ENCODE measurements at regions not wholly inside any gene's neighbourhood (a gene's known extent, or its start where the extent isn't known, plus 50 kb on each side); places are given as distances from the start of the nearest gene placed in this dataset.

GRCh38 chr3:74905478-74905877 lies 291.0 kb upstream of the CNTN3 start:
- Histone ChIP-seq H3K36me3 (ENCODE audit: control insufficient read depth in 4 of 4, insufficient read depth in 3 of 4, low read depth in 1 of 4, low read length in 3 of 4) (no peaks in the 10 kb centered on the region), H3K27ac (ENCODE audit: low read depth in 1 of 2, low read length in 2 of 2) (no peak overlapping the region), H3K9me3 (ENCODE audit: control insufficient read depth in 4 of 4, low read length in 3 of 4) (peaks cover 0 to 6% (median 0%) of the 10 kb centered on the region in 4 donors), H3K27me3 (ENCODE audit: control insufficient read depth in 4 of 4, insufficient read depth in 4 of 4, low read length in 3 of 4) (no peaks in the 10 kb centered on the region), H3K4me3 (ENCODE audit: low read depth in 1 of 3, low read length in 3 of 3) (no peak overlapping the region), H3K4me1 (ENCODE audit: control insufficient read depth in 4 of 4, insufficient read depth in 4 of 4, low read length in 3 of 4) (no peaks in the 10 kb centered on the region), H3K9ac (ENCODE audit: low read depth in 1 of 2, low read length in 2 of 2) (no peak overlapping the region)
- no peak for TF ChIP-seq JUND (IDR thresholded peaks at IDR 0.05)
- no peak for TF ChIP-seq SP1 (IDR thresholded peaks at IDR 0.05)
- no peak for TF ChIP-seq HNF4G (IDR thresholded peaks at IDR 0.05)
- TF ChIP-seq FOXA1 (IDR thresholded peaks at IDR 0.05): no peak
- TF ChIP-seq RAD21 (IDR thresholded peaks at IDR 0.05): no peak
- TF ChIP-seq MAX (IDR thresholded peaks at IDR 0.05): no peak
- TF ChIP-seq EGR1 (IDR thresholded peaks at IDR 0.05; ENCODE audit: low read depth in 2 of 2): no peak
- no peak for TF ChIP-seq REST (IDR thresholded peaks at IDR 0.05)
- no peak for TF ChIP-seq YY1 (IDR thresholded peaks at IDR 0.05)
- TF ChIP-seq ZBTB33 (IDR thresholded peaks at IDR 0.05): no peak
- WGBS: 77% methylated on average over 1 of the region's 1 CpG
- DNase-seq (ENCODE audit: low spot score): no peak

GRCh38 chr3:74904646-74905045 lies 290.2 kb upstream of the CNTN3 start:
- no peak overlapping the region for H3K9ac ChIP-seq (ENCODE audit: low read depth in 1 of 2, low read length in 2 of 2)

More at GRCh38 chr3:74904646-74905045, 290.2 kb upstream of the CNTN3 start:
- WGBS: 80% methylated on average over 2 of the region's 2 CpGs
- Histone ChIP-seq H3K9me3 (ENCODE audit: control insufficient read depth in 4 of 4, low read length in 3 of 4) (peaks cover 0 to 6% (median under 1%) of the 10 kb centered on the region in 4 donors), H3K27me3 (ENCODE audit: control insufficient read depth in 4 of 4, insufficient read depth in 4 of 4, low read length in 3 of 4) (no peaks in the 10 kb centered on the region), H3K4me3 (ENCODE audit: low read depth in 1 of 3, low read length in 3 of 3) (no peak overlapping the region), H3K4me1 (ENCODE audit: control insufficient read depth in 4 of 4, insufficient read depth in 4 of 4, low read length in 3 of 4) (no peaks in the 10 kb centered on the region), H3K27ac (ENCODE audit: low read depth in 1 of 2, low read length in 2 of 2) (no peak overlapping the region), H3K36me3 (ENCODE audit: control insufficient read depth in 4 of 4, insufficient read depth in 3 of 4, low read depth in 1 of 4, low read length in 3 of 4) (no peaks in the 10 kb centered on the region)
- no peak for TF ChIP-seq HNF4G (IDR thresholded peaks at IDR 0.05)
- TF ChIP-seq EGR1 (IDR thresholded peaks at IDR 0.05; ENCODE audit: low read depth in 2 of 2): no peak
- no peak for TF ChIP-seq SP1 (IDR thresholded peaks at IDR 0.05)
- no peak for TF ChIP-seq ZBTB33 (IDR thresholded peaks at IDR 0.05)
- TF ChIP-seq CTCF (IDR thresholded peaks at IDR 0.05; ENCODE audit: low read depth, low read length, missing input control): no peak
- no peak for TF ChIP-seq RXRA (IDR thresholded peaks at IDR 0.05)
- TF ChIP-seq YY1 (IDR thresholded peaks at IDR 0.05): no peak
- TF ChIP-seq ATF3 (IDR thresholded peaks at IDR 0.05): no peak
- no peak for TF ChIP-seq FOXA1 (IDR thresholded peaks at IDR 0.05)
- TF ChIP-seq HNF4A (conservative IDR thresholded peaks at IDR 0.05): no peak
- no peak for TF ChIP-seq MAX (IDR thresholded peaks at IDR 0.05)
- no peak for TF ChIP-seq NR2F2 (IDR thresholded peaks at IDR 0.05)
- no peak for TF ChIP-seq TAF1 (conservative IDR thresholded peaks at IDR 0.05)
- no peak for TF ChIP-seq REST (IDR thresholded peaks at IDR 0.05)
- no peak for TF ChIP-seq RAD21 (IDR thresholded peaks at IDR 0.05)
- no peak for TF ChIP-seq FOXA2 (IDR thresholded peaks at IDR 0.05)
- TF ChIP-seq GABPA (IDR thresholded peaks at IDR 0.05 in 1 of 2, conservative IDR thresholded peaks at IDR 0.05 in 1 of 2): no peak
- no peak for TF ChIP-seq JUND (IDR thresholded peaks at IDR 0.05)
- no peak for DNase-seq (ENCODE audit: low spot score)

Measured in liver (tissue), 8 donors.